ENCODE measurements at regions not wholly inside any gene's neighbourhood (a gene's known extent, or its start where the extent isn't known, plus 50 kb on each side); places are given as distances from the start of the nearest gene placed in this dataset.

DNA sequence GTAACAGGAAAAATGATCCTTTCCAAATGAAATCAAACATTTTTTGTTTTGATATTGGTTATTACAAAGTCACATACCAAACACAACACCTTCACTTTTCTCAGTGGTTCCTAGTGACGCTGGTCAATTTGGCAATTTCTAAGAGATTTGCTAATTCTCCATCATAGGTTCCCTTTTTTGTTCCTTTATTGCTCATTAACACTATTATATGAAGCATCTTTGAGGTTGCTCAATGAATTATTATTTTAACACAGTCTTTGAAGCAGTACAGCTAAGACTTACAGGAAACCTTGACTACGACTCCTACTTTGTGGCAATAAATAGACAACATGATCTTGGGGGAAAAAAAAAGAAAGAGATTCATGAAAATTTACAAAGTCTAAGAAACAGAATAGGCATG lies 152.2 kb upstream of the VRK2 start:
- DNase-seq = no peak

DNA sequence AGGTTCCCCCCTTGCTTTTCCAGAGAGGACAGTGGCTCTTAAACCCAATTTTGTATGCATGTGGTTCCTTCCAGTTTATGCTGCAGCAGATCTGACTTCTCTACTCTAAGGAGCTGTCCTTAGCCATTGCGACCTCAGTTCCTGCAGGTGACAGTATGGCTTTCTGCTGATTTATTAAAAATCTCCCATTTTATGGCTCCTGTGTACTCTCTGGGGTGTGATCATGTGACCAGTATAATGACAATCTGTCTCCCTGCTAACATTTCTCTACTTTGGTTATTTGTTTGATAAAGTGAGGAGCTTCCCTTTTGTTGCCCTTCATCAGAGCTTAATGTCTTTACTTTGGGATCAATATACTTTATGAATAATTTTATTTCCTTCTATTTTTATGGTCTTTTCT lies 148.7 kb upstream of the VRK2 start:
- no peak for DNase-seq

DNA sequence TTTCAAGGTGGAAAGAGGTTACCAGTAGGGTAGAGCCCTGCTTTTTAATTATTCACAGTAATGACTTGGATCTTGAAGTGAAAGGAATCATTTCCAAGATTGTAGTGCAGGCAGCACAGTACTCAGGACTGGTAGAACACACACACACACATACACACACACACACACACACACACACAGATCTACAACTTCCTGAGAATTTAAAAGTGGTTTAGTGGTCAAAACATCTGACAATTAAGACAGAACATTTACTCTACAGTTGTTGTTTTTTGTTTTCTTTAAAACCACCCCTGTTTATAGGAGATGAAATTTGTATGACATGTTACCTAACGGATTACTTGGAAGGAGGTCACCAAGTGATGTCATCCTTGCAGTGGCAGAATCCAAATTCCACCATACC lies 146.7 kb upstream of the VRK2 start:
- no peak for DNase-seq

DNA sequence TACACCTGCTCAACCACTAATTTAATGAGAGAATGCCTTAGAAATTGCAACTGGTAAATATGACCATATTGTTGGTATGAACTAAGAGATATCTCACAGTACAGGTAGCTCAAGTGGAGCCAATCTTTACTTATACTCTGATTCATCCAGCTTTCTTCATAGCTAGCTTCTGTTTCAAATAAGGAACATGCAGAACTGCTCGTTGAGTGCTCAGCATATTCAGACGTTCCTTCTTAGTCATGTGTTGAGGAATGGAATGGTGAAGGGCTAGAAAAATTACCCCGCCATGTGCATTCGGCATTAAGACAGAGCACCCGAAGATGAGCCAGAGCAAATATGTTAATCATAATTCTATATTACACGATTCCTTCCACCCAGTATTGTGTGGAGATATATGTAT lies 144.0 kb upstream of the VRK2 start:
- DNase-seq = no peak

DNA sequence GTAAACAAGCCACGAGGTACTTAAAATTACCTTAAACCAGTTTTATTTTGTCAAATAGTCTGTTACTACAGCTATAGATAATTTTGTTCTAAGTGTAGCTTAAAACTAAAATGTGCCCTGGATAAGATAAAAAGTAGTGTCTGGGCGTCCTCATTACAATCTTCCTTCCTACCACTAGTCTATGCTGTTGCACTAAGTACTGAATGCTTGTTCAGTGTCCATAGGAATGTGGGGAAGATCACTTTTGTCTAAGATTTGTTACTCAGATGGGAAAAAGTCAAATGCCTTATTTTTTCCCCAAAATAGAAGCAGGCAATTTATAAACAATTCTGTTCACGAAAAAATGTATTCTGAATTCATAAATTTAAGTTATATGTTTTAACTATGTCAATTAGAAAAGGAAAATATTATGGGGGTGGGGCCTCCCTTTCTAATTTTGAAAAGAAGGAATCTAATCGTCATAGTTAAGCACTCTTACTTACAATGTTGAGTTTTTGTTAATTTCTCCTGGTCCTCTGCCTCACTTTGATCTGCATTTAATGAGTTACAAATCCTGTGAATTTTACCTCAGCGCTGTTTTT lies 140.4 kb upstream of the VRK2 start:
- no peak for DNase-seq

DNA sequence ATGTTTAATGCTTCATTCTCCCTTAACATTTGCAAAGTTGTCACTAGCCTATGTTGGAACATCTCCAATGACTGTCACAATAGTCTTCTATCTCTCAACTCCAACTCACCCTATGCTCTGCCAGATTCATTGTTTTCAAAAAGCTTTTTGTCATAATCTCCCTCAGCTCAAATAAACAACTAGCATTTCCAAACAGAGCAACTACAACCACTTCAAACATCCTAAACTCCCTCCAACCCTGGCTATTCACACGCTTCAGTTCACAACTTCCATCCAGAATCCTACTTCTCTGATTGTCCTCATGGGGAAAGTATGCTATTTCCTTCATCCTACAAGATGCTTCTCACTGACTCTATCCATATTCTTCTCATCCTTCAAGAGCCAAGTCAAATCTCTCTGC lies 139.2 kb upstream of the VRK2 start:
- no peak for DNase-seq

DNA sequence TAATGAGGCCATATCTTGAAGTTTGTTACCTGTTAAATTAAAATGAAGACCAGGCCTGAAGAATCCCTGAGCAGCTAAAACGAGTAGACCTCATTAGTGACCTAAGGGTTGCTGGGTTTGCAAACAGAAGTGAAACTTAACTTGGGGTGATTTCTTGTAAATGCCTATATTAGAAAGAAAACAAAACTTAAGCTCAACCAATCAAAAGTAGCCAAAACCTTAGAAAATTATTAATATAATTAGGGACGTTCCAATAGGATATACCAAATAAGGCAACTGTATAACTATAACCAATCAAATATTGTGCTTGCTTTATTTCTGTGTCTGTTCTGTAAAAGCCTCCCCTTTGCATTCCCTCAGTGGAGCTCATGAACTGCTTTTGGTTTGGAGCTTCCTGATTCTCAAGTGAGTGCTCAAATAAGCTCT lies 137.9 kb upstream of the VRK2 start:
- no peak for DNase-seq

DNA sequence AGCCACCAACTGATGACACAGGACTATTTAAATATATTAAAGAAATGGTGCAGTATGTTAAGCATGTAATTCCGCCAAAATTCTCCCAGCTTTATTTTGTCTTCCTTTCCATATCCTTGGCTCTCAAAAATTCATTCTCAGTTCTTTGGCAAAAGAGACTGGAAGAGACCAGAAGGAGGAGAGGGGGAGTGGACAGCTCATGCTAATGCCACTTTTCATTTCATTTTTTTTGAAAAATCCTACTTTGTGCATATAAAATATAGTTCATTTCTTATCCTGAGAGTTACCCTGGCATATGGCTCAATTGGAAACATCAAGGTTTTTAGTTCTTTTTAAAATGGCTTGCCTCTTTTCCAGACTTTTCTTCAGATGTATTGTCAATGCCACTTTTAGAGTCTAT lies 128.5 kb upstream of the VRK2 start:
- no peak for DNase-seq

DNA sequence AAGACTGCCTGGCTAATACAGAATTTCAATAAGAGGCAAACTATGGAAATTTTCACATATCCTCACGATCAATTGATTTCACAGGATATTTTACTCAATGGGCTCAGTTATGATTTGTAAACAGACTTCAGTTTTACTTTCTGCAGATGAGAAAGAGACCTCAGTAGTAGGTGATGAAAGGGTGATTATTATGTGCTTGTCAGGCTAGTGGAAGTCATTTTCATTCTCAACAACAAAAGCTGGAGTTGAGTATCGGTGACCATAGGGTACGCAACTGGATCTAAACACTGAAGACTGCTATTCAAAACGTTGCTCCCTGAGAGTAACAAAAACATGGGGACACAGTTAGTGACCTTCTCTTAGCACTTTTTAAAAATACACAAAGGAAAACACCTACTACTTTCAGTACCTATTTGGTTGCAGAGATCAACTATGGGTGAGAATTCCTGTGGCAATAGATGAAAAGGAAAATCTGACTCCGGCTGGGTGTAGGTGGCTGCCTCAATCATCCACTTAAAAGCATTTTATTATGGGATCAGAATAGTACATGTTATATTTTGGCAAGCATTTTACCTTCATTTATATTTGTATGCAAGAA lies 126.2 kb upstream of the VRK2 start:
- no peak for DNase-seq

DNA sequence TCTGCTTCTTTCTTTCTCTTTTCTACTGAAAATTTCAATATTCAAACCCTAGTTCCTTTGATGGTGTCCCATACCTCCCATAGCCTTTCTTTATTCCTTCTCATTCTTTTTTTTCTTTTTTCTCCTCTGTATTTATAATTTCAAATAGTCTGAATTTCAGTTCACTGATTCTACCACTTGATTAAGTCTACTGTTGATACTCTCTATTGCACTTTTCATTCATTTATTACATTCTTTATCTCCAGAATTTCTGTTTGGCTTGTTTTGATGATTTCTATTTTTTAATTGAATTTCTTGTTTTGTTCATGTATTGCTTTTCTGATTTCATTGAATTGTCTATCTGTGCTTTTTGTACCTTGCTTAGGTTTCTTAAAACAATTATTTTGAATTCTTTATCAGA lies 111.9 kb upstream of the VRK2 start:
- no peak for DNase-seq

DNA sequence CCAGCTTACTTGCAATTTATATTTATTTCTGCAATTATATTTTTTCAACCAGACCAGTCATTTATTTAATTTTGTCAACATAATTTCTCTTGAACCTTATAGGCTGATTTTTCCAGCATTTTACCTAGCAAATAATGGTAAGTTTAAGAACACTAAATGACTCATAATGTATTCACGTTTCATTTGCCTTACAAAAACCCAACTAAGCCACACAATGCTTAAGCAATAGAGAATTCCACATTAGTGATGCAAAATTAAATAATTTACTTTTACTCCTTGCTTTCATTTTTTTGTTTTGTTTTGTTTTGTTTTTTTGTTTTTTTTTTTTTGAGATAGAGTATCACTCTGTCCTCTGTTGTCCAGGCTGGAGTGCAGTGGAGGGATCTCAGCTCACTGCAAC lies 110.4 kb upstream of the VRK2 start:
- no peak for DNase-seq

DNA sequence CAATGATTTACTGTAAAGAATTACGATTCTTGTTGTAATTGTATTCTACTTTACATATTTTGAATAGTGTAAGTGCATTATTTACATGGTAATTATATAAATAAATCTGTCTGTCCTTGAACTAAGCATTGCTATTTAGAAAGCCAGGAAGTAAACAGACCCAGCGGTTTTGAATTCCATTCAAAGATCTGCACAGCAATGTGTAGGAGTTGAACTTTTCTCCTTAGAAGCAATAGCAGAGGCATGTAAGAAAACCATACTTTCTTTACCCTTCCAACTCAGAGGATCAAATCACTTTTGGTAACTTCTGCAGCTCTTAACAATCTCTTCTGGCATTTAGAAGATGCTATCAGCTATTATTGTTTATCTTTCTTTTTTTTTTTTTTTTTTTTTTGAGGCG lies 109.2 kb upstream of the VRK2 start:
- DNase-seq = no peak

DNA sequence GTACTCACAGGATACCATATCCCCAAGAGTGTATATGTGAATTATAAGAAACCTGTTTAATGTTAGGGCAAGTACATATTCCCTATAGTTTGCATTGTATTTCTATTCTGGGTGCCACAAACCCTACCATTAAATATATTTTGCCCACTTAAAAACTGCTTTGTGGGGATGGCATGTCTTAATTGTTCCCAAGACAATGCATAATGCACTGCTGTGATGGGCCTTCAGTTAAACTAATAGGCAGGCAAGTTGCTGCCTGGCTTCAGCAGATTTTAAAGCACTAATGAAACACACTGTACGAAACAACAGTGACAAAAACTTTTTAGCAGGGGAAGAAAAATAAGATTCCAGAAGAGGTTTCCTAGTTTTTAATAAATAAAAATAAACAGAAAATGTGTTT lies 104.8 kb upstream of the VRK2 start:
- no peak for DNase-seq

DNA sequence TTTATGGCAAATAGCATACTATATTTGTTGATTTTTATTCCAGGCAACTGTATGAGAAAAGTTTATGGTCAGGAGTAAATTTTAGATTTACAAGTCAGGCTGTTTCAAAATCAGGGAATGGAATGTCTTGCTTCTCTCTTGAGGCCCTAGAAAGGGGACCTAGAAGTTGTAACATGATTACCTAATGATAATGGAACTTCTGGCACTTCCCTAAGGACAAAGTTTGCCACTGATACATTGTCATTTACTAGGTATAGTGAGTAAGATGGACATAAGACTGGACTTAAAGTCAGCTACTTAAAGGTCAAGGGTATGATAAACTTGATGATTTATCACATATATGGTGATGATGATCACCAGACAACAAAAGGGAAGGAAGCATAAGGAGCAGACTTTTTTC lies 103.3 kb upstream of the VRK2 start:
- DNase-seq = no peak

DNA sequence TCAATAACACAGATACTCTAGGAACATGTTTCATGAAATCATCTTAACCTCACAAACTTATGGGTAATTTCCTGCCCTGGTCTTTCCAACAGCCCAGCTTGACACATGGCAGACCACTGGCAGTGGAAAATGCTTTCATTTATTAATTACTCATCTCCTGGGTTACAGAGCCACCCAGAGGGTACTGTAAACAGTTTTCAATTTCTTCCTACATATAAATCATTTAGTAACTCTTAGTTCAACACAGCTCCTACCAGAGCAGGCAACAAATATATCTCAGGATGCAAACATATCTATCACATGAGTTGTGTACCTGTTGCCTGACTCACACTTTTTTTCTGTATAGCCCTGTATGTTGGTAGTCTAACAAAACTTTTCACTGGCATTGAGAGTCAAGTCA lies 99.2 kb upstream of the VRK2 start:
- no peak for DNase-seq

DNA sequence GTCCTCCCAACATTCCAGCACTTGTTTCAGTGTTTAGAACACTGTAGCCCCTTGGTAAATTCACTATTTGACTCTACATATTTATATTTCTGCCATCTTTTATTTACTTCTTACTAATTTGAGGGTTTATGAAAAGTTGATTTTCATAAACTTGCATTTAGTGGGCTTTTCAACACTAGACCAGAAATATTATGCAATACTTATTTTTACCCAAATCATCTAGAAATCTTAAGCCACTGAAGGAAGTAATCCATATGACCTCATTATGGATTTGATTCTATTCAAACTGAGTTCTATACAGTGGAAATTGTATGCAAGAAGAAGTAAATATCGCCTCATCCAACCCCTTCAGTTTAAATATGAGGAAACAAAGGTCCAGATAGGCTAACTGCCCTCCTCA lies 92.6 kb upstream of the VRK2 start:
- DNase-seq = no peak

DNA sequence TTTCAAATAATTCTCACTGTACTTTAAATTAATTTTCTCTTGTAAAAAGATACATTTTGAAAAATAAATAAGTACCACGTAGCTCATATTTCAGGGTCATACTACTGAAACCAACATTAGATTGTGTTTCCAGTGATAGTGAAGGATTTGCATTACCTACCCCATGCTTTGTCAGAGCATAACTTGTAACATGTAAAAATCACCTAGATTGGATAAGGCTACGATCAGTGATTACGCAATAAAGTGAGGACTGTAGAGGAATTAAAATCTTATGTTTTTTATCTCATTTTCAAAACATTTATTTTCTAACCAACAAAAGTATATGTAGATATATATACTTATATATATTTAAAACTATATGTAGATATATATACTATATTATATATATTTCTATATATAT lies 89.4 kb upstream of the VRK2 start:
- DNase-seq = no peak

DNA sequence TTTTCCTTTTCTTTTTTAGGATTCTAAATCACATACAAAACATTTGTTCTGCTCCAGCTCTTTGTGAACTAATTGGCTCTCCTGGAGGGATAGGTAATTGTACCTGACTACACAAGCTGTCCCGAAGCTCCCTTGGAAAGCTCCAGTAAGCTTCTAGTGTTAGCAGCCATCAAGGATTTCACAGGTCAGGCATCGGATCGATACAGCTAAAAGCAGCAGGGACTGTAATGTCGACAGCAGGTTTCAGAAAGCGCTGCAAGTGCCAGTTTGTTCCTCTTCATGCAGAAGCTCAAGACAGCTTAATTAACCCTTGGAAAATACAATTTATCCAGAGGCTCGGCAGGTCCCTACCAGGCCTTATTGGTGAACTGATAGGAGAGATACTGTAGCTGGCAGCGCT lies 87.2 kb upstream of the VRK2 start:
- no peak for DNase-seq

DNA sequence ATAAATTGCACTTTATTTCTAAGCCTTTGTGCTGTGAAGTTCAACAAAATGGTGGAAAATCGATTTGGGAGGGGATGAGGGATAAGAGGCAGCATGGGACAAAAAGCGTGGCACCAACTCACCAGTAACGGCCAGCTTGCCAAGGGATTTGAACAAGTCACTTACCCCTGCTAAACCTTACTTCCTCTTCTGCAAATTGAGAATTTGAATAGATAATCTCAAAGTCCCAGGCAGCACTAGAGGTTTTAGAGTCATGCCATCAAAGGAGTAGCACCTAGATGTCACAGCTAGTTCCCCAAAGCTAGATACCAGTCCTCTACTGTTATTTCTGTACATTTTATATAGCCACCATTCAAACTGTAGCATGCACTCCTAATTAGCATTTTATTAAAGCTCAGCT lies 83.7 kb upstream of the VRK2 start:
- DNase-seq = no peak

DNA sequence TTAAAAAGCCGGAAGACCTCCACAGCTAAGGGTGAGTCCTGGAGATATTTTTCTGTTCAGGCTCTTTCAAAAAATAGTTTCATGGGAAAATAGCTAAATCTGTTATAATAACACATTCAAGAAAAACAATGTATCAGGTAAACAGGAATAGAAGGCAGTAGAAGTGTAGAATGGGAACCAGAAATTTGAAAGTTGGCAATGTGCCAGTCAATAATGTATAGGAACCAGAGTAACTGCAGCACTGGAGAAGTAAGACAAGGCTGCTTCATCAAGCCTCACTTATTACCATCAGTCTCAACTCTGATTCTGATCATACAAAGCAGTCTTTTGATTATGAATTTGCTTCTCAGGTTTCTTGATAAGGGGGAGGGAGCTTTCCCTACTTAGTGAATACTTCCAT lies 81.4 kb upstream of the VRK2 start:
- DNase-seq = no peak

DNA sequence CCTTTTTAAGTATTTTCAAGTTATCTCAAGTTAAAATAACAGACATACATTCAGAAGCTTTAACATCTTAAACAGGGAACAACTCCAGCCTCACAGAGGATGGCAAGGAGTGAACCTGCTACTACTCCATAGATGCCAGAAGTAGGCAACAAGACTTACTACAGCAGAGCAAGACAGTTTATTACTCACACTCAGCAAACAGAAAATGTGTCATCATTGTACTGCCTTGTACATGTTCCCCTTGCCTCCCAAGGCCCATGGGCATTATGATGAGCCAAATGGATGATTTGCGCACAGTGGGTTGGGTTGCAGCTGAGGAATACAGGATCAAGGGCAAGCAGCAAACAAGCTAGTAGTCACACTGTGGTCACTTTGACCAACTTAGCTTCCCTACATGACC lies 80.6 kb upstream of the VRK2 start:
- no peak for DNase-seq

DNA sequence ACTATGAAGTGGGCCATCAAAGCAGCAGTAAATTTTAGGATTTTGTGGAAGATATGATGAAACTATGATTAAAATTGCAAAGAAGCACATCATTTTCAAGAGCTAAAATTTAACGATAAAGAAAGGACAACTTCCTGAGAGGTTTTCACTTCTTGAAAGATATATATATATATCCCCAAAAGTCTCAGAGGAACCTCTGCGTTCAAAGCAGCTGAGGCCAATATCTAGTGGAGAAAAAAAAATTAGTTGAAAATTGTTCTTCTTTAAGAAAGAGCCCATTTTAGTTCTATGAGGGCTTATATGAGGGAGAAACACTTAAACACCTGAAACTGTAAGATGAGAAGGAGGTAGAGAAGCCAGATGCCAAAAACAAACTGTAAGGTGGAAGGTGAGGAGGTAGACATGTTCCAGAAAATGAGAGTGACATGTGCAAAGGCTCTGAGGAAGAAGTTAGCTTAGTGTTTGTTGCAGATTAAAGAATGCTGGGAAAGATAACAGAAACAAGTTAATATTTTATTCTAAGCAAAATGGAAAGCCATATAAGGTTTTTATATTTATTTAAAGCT lies 72.9 kb upstream of the VRK2 start:
- DNase-seq = no peak

DNA sequence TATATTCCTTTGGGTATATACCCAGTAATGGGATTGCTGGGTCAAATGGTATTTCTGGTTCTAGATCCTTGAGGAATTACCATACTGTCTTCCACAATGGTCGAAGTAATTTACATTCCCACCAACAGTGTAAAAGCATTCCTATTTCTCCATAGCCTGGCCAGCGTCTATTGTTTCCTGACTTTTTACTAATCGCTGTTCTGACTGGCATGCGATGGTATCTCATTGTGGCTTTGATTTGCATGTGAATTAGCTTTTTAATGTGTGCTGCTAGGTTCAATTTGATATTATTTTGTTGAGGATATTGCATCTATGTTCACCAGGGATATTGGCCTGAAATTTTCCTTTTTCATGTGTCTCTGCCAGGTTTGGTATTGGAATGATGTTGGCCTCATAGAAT lies 67.4 kb upstream of the VRK2 start:
- no peak for DNase-seq

DNA sequence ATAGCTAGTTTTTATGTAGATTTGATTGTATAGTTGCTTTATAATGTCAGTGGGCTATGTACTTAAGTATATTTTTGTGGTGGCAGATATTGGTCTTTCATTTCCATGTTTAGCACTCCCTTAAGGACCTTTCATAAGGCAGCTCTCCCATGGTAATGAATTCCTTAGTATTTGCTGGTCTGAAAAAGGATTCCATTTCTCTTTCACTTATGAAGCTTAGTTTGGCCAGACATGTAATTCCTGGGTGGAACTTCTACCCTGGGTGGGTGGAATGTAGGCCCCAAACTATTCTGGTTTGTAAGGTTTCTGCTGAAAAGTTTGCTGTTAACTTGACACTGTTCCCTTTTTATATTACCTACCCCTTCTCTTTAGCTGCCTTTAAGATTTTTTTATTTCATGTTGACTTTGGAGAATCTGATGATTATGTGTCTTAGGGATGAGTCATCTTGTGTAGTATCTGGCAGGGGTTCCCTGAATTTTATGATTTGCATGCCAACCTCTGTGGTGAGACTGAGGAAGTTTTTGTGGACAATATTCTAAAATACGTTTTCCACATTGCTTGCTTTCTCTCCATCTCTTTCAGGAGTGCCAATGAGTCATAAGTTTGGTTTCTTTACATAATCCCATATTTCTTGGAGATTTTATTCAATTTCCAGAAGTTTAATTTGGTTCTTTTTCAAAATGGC lies 65.4 kb upstream of the VRK2 start:
- DNase-seq = no peak

Measured in activated CD8-positive, alpha-beta memory T cell treated with anti-CD3 and anti-CD28 coated beads, Interleukin-2, amount 50 U/mL, for 4 hours (primary cell).